Transverse colon (tissue), 4 donors: ENCODE measurements at regions not wholly inside any gene's neighbourhood (a gene's known extent, or its start where the extent isn't known, plus 50 kb on each side); places are given as distances from the start of the nearest gene placed in this dataset.

Experiments
- CTCF ChIP-seq, 5 experiments: fragments of 200-600 bp in 3 of 5; fragments of 450-650 bp in 2 of 5; sonication (generic) in 3 of 5; IDR thresholded peaks; 1 replicate in 2 of 5; 2 replicates in 3 of 5; pipeline ENCODE4 v1.5.1; 2016 to 2017; ENCODE audit warnings: antibody characterized with exemption in 5 of 5, inconsistent platforms in 3 of 5, mild to moderate bottlenecking in 2 of 5, moderate library complexity in 1 of 5
- EP300 ChIP-seq: sonication (generic); formaldehyde crosslinking; IDR thresholded peaks from one replicate; pipeline ENCODE4 v1.6.1; 2017; ENCODE audit warnings: antibody characterized with exemption, low read depth
- POLR2A ChIP-seq: fragments of 450-650 bp; IDR thresholded peaks from one replicate; pipeline ENCODE4 v1.6.1; 2016; ENCODE audit warnings: antibody characterized with exemption, mild to moderate bottlenecking, moderate library complexity
- POLR2AphosphoS5 ChIP-seq, 3 donors: sonication (generic); formaldehyde crosslinking; IDR thresholded peaks; one replicate each; pipeline ENCODE4 v1.6.1; 2016; ENCODE audit warnings: antibody characterized with exemption in 3 of 3

GRCh38 chr2:12338946-12339697, 377.6 kb upstream of the TRIB2 start:
- TF ChIP-seq POLR2A (no peak), CTCF (IDR thresholded peaks at IDR 0.05) (no peak), POLR2AphosphoS5 (IDR thresholded peaks at IDR 0.05) (no peak), EP300 (no peak)
